ENCODE measurements at regions not wholly inside any gene's neighbourhood (a gene's known extent, or its start where the extent isn't known, plus 50 kb on each side); places are given as distances from the start of the nearest gene placed in this dataset.

DNA sequence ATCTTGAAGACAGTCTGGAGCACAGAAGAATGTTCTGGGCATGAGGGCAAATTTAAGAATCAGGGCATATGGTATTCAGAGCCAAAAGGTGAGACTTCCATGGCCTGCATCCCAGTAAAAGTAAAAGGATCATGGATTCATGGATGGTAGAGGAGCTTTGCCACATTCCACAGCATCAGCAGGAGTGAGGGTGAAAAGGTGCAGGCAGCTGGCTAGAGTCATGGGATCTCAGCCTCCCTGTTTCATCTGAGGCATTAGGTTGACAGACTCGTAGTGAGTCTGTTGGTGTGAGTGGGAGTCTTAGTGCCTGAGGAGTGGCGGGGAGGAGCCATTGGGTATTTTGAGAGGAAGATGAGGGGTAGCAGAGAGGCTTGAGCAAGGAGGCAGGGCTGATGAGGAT, 301.6 kb downstream of the CYP26B1 start (continued):
- TF ChIP-seq, protein P1, sequence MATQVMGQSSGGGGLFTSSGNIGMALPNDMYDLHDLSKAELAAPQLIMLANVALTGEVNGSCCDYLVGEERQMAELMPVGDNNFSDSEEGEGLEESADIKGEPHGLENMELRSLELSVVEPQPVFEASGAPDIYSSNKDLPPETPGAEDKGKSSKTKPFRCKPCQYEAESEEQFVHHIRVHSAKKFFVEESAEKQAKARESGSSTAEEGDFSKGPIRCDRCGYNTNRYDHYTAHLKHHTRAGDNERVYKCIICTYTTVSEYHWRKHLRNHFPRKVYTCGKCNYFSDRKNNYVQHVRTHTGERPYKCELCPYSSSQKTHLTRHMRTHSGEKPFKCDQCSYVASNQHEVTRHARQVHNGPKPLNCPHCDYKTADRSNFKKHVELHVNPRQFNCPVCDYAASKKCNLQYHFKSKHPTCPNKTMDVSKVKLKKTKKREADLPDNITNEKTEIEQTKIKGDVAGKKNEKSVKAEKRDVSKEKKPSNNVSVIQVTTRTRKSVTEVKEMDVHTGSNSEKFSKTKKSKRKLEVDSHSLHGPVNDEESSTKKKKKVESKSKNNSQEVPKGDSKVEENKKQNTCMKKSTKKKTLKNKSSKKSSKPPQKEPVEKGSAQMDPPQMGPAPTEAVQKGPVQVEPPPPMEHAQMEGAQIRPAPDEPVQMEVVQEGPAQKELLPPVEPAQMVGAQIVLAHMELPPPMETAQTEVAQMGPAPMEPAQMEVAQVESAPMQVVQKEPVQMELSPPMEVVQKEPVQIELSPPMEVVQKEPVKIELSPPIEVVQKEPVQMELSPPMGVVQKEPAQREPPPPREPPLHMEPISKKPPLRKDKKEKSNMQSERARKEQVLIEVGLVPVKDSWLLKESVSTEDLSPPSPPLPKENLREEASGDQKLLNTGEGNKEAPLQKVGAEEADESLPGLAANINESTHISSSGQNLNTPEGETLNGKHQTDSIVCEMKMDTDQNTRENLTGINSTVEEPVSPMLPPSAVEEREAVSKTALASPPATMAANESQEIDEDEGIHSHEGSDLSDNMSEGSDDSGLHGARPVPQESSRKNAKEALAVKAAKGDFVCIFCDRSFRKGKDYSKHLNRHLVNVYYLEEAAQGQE (IDR thresholded peaks at IDR 0.05; ENCODE audit: unreplicated experiment) = no peak

DNA sequence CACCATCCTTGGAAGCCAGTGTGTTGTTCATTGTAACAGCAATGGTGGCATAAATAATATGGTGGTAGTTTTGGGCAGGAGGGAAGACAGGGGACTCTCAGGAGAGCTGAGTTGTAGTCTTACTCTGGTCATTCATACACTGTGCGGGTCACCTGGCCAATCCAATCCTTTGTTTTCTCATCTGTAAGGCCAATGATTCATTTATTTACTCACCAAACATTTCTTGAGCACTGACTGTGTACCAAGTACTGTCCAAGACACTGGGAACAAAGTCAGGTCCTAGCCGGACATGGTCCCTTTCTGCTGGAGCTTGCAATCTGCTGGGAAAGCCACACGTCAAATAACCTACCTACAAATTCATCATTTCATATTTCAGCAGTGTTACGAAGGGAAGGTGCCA, 302.7 kb downstream of the CYP26B1 start:
- Histone ChIP-seq H3K79me2 (replicated peaks; ENCODE audit: insufficient read depth) (no peaks in the 10 kb centered on the region), H3K36me3 (ENCODE audit: insufficient read depth) (no peaks in the 10 kb centered on the region), H3K4me2 (no peak overlapping the region), H3K4me3 (no peak overlapping the region), H3K4me1 (ENCODE audit: insufficient read depth) (no peaks in the 10 kb centered on the region), H3K9me2 (ENCODE audit: insufficient read depth) (no peaks in the 10 kb centered on the region; the same call in 1 of the 2 replicates), H3F3A (replicated peaks; ENCODE audit: low read depth) (no peaks in the 10 kb centered on the region), H2AFZ (no peak overlapping the region), H3K27ac (ENCODE audit: low read depth) (no peak overlapping the region), H4K20me1 (replicated peaks; ENCODE audit: insufficient read depth) (no peaks in the 10 kb centered on the region), H3K27me3 (ENCODE audit: insufficient read depth) (no peaks in the 10 kb centered on the region)
- Mint-ChIP-seq H3K27me3 (ENCODE audit: insufficient read depth, low read depth, poor library complexity) (peaks cover 4% of the 10 kb centered on the region), H3K27ac (no peak overlapping the region), H3K9me3 (no peaks in the 10 kb centered on the region; the same call in 2 of the 3 replicates), H3K4me1 (no peaks in the 10 kb centered on the region; the same call in 1 of the 3 replicates), H3K4me3 (no peak overlapping the region), H3K36me3 (ENCODE audit: low read depth) (no peaks in the 10 kb centered on the region)
- DNase-seq (ENCODE audit: low spot score) (no peak), ATAC-seq (no peak)
- TF ChIP-seq CREB1 (CRISPR knock-in tag; IDR thresholded peaks at IDR 0.05; ENCODE audit: low read depth) = no peak
- TF ChIP-seq, protein P1 (IDR thresholded peaks at IDR 0.05; ENCODE audit: unreplicated experiment) = no peak
- TF ChIP-seq, protein P2, sequence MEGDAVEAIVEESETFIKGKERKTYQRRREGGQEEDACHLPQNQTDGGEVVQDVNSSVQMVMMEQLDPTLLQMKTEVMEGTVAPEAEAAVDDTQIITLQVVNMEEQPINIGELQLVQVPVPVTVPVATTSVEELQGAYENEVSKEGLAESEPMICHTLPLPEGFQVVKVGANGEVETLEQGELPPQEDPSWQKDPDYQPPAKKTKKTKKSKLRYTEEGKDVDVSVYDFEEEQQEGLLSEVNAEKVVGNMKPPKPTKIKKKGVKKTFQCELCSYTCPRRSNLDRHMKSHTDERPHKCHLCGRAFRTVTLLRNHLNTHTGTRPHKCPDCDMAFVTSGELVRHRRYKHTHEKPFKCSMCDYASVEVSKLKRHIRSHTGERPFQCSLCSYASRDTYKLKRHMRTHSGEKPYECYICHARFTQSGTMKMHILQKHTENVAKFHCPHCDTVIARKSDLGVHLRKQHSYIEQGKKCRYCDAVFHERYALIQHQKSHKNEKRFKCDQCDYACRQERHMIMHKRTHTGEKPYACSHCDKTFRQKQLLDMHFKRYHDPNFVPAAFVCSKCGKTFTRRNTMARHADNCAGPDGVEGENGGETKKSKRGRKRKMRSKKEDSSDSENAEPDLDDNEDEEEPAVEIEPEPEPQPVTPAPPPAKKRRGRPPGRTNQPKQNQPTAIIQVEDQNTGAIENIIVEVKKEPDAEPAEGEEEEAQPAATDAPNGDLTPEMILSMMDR (conservative IDR thresholded peaks at IDR 0.05; ENCODE audit: low read depth in 2 of 2) = no peak
- TF ChIP-seq ZNF114 (CRISPR knock-in tag; IDR thresholded peaks at IDR 0.05) = no peak
- TF ChIP-seq, protein P3, sequence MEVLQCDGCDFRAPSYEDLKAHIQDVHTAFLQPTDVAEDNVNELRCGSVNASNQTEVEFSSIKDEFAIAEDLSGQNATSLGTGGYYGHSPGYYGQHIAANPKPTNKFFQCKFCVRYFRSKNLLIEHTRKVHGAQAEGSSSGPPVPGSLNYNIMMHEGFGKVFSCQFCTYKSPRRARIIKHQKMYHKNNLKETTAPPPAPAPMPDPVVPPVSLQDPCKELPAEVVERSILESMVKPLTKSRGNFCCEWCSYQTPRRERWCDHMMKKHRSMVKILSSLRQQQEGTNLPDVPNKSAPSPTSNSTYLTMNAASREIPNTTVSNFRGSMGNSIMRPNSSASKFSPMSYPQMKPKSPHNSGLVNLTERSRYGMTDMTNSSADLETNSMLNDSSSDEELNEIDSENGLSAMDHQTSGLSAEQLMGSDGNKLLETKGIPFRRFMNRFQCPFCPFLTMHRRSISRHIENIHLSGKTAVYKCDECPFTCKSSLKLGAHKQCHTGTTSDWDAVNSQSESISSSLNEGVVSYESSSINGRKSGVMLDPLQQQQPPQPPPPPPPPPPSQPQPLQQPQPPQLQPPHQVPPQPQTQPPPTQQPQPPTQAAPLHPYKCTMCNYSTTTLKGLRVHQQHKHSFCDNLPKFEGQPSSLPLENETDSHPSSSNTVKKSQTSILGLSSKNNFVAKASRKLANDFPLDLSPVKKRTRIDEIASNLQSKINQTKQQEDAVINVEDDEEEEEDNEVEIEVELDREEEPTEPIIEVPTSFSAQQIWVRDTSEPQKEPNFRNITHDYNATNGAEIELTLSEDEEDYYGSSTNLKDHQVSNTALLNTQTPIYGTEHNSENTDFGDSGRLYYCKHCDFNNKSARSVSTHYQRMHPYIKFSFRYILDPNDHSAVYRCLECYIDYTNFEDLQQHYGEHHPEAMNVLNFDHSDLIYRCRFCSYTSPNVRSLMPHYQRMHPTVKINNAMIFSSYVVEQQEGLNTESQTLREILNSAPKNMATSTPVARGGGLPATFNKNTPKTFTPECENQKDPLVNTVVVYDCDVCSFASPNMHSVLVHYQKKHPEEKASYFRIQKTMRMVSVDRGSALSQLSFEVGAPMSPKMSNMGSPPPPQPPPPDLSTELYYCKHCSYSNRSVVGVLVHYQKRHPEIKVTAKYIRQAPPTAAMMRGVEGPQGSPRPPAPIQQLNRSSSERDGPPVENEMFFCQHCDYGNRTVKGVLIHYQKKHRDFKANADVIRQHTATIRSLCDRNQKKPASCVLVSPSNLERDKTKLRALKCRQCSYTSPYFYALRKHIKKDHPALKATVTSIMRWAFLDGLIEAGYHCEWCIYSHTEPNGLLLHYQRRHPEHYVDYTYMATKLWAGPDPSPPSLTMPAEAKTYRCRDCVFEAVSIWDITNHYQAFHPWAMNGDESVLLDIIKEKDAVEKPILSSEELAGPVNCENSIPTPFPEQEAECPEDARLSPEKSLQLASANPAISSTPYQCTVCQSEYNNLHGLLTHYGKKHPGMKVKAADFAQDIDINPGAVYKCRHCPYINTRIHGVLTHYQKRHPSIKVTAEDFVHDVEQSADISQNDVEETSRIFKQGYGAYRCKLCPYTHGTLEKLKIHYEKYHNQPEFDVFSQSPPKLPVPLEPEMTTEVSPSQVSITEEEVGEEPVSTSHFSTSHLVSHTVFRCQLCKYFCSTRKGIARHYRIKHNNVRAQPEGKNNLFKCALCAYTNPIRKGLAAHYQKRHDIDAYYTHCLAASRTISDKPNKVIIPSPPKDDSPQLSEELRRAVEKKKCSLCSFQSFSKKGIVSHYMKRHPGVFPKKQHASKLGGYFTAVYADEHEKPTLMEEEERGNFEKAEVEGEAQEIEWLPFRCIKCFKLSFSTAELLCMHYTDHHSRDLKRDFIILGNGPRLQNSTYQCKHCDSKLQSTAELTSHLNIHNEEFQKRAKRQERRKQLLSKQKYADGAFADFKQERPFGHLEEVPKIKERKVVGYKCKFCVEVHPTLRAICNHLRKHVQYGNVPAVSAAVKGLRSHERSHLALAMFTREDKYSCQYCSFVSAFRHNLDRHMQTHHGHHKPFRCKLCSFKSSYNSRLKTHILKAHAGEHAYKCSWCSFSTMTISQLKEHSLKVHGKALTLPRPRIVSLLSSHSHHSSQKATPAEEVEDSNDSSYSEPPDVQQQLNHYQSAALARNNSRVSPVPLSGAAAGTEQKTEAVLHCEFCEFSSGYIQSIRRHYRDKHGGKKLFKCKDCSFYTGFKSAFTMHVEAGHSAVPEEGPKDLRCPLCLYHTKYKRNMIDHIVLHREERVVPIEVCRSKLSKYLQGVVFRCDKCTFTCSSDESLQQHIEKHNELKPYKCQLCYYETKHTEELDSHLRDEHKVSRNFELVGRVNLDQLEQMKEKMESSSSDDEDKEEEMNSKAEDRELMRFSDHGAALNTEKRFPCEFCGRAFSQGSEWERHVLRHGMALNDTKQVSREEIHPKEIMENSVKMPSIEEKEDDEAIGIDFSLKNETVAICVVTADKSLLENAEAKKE (CRISPR knock-in tag; IDR thresholded peaks at IDR 0.05) = no peak
- no peak for TF ChIP-seq NANOG (IDR thresholded peaks at IDR 0.05; ENCODE audit: borderline replicate concordance)
- TF ChIP-seq EZH2 (IDR thresholded peaks at IDR 0.05; ENCODE audit: low read depth, unreplicated experiment) = no peak
- TF ChIP-seq STAT1 (IDR thresholded peaks at IDR 0.05; ENCODE audit: unreplicated experiment) = no peak
- no peak for TF ChIP-seq JUNB (IDR thresholded peaks at IDR 0.05; ENCODE audit: unreplicated experiment)
- TF ChIP-seq ZNF331 (CRISPR knock-in tag; IDR thresholded peaks at IDR 0.05; ENCODE audit: low read depth) = no peak
